GM19351 (cell line): ENCODE measurements at regions not wholly inside any gene's neighbourhood (a gene's known extent, or its start where the extent isn't known, plus 50 kb on each side); places are given as distances from the start of the nearest gene placed in this dataset.
"Not testable (repeated sequence)": the region's sequence is repeated elsewhere in the genome, so short reads cannot be mapped to it uniquely, and the experiment has no call there.

Experiments used
- ATAC-seq: cut with Tn5 transposase; IDR thresholded peaks from one replicate; pipeline ENCODE4 v1.9.1; 2021; ENCODE audit warnings: mild to moderate bottlenecking, moderate library complexity; ENCODE audit not compliant: unreplicated experiment

DNA sequence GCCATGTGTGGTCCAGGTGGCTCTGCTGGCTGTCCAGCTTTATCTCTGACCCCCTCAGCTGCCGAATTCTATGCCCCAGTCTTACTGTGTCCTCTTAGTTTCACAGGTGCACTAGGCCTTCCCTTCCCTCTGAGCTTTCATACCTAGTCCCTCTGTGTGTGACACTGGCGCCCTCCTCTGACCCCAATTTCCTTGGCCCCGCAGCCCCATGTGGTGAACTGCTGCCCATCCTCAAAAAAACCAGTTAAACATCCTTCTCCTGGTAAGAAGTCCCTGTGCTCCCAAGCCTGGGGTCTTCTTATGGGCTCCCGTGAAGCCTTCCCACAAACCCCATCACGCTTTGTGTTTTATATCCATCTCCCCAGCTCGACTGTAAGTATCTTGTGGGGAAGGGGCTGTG lies 93.9 kb upstream of the TSPAN2 start:
- ATAC-seq, result no peak

DNA sequence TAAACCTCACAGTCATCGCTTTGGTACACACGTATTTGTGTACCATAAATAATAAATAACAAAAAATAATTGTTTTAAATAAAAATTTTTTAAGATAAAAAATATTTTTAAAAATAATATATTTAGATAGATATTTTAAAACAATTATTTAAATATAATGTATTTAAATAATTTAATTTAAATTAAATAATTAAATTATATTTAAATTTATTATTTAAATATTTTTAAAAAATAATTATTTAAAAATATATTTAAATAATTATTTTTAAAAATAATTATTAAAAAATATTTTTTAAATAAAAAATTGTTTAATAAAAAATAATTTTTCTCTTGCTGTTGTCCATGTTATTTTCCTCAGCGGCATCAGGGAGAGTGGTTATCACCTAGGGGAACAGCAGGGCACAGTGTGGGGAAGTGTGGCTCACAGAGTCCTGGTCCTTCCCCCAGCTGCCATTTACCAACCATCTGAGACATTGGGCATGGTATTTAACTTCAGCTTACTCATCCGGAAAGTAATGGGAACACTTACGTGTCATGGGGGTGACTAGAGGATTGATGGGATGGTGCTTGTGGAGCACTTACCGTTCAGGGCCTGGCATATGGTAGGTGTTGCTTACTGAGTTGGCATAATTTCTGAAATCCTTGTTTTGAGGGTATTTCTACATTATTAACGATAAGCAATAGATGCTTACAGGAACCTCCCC lies 92.9 kb upstream of the TSPAN2 start:
- no peak for ATAC-seq

DNA sequence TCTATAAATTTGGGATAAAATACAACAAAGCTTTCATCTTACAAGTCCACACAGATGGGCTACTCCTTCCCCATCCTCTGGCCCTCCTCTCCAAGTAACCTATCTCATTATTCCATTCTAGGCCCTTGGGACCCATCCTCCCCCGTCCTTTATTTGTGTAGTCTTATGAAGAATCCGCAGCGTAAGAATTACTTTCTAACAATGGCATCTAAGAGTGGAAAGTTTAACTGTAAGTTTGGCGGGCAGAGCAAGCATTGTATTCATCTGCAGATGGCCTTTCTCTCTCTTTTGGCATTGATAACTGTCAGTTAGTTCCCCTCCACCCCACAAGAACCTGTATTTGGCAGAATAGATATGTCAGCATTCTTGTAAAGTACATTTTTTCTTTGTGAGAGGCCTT lies 91.9 kb upstream of the TSPAN2 start:
- ATAC-seq, result no peak

- ATAC-seq, result no peak
Observed at GRCh38 chr1:115179397-115180079, 90.2 kb upstream of the TSPAN2 start.

GRCh38 chr1:115176189-115176588 lies 86.9 kb upstream of the TSPAN2 start:
- ATAC-seq, result no peak

- no peak for ATAC-seq
Observed at GRCh38 chr1:115175596-115175995, 86.3 kb upstream of the TSPAN2 start.

DNA sequence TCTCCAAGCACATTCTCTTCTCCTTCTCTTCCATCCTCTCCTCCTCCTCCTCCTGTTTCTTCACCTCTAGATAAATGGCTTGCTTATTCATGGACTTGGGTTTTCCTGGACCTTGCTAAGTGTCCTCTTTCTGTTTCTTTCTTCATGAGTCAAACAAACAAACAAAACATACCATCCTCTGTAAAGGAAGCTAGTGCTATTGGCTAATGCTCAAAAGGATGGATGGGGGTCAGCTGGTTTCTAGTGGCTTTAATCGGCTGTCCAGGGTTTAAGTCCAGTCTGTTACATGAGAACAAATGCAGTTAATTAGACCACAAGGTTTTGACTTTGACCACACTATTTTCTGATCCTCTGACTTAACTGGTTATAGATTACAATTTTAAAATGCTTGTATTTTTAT lies 83.8 kb upstream of the TSPAN2 start:
- ATAC-seq, result no peak

DNA sequence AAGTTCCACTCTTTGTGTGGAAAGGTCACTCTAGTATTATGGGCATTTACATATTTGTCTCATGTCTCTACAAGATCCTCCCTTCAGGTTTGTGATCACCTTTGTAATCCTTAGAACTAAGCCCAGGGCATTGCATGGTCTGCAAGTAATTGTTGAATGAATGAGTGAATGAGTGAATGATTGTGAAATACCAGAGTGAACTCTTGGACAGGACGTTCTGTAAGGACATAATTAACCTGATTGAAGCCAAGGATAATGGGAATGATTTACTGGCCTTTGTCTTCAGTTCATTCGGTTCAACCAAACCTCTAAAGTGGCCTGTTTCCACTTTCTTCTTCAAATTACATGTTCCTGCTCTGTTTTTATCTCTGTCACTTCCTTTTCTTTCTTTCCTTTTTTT lies 83.0 kb upstream of the TSPAN2 start:
- no peak for ATAC-seq

DNA sequence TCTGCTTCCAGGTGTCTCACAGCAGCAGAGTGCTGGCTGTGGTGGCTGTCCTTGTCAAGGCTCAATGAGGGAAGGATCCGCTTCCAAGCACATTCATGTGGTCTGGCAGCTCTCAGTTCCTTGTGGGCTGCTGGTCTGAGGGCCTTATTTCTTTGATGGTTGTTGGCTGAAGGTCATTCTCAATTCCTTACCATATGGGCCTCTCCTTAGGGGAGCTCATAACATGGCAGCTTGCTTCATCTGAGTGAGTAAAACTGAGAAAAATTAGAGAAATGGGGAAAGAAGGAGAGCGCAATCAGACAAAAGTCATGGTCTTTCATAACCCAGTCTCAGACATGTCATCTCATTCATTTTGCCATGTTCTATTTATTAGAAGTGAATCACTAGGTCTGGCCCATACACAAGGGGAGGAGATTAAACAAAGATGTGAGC lies 81.7 kb upstream of the TSPAN2 start:
- no peak for ATAC-seq

GRCh38 chr1:115170377-115170776 lies 81.1 kb upstream of the TSPAN2 start:
- no peak for ATAC-seq

- ATAC-seq, result no peak
Observed at GRCh38 chr1:115168026-115168425, 78.7 kb upstream of the TSPAN2 start.

DNA sequence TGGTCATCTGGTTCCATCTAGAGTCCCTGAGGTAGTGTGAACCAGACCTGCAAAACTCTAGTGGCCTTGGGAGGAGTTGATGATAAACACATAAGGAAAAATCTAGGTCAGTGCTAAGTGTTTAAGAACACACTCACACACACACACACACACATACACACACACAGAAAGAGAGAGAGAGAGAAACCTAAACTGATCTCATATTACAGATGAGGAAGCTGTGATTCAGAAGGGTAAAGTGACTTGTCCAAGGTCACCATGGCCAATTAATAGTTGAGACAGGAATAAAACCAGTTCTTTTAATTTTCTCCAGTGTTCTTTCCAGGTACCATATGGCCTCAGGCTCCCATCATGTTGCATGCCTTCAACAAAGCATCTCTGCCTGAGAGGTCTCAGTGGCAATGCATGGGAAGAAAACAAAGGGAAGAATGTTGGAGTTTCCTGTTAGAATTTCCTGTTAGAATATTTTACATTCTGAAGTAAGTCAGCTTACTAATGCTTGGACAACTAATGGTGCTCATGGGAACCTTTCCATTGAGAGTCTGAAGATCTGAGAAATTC lies 77.3 kb upstream of the TSPAN2 start:
- no peak for ATAC-seq

DNA sequence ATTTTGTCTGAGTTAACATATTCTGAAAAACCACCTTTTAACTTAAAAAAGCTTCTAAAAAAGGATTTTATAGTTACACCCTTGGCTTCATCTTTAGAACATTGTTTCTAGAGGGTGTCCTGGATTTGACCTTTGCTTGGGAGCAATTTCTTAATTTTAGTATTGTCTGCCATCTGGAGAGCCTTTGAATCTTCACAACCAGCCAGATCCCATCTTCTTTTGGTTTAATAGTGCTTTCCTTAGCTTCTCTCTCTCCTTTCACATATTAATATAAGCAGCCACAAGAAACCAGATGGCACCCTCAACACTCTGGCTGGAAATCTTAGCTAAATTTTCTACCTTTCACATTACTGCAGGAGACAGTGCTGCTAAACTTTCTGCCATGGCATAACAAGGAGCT lies 76.5 kb upstream of the TSPAN2 start:
- no peak for ATAC-seq

DNA sequence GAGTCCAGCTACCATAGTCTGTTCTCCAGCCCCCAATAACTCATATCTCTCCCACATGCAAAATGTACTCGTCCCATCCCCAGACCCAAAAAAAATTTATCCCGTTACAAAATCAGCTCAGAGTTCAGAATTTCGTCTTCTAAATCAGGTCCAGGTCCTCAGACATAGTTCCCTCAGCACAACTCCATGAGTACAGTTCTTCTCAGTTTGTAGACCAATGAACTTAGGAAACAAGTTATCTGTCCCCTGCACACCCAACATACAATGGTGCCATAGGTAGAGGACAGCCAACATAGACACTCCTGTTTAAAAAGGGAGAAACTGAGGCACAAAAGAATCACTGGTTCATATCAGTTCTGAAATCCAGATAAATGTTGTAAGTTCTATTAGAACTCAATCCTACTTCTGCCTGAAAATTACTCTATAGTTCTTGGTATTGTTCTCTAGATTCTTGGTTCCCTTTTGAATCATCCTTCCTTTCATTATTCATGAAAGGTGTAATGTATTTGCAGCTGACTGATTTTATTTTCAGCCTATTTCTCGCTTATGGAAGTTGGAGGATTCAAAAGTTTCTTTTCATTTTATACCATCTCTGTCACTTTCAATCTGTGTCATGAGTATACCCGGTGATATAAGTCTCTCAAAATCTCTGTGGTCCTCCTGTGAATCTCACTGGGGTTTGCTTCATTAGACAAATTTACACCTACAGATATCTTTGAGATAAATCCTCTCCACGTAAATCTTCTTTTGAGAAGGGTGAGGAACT lies 75.8 kb upstream of the TSPAN2 start:
- ATAC-seq, result no peak

GRCh38 chr1:115164484-115164883 lies 75.2 kb upstream of the TSPAN2 start:
- ATAC-seq, result no peak

DNA sequence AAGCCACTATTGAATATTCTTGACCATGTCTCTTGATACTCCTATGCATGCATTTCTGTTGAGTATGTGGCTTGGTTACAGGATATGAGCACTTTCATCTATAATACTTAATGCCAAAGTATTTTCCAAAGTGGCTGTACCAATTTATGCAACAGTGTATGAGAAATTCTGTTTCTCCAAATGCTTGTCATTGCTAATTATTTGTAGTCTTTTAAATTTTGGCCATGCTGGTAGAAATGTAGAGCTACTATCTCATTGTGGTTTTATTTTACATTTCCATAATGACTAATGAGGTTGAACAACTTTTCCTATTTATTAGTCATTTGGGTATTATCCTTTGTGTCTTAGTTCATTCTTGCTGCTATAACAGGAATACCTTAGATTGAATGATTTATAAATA lies 71.4 kb upstream of the TSPAN2 start:
- no peak for ATAC-seq

DNA sequence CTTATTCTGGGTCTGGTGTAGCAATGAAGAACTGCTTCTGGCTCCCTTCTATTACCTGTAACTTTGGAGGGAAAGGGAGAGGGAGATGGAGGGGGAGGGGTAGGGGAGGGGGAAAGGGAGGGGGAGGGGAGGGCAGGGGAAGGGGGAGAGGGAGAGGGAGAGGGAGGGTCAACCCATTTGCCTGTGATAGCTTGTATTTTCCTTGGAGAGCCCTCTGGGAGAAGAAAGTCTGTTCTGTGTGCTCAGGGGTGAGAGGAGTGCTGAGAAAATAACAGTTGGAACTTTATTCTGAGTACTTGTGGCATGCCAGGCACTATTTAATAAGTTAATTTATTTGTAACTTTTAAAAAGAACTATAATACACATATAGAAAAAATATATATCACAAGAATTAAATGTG lies 70.7 kb upstream of the TSPAN2 start:
- ATAC-seq, result no peak

DNA sequence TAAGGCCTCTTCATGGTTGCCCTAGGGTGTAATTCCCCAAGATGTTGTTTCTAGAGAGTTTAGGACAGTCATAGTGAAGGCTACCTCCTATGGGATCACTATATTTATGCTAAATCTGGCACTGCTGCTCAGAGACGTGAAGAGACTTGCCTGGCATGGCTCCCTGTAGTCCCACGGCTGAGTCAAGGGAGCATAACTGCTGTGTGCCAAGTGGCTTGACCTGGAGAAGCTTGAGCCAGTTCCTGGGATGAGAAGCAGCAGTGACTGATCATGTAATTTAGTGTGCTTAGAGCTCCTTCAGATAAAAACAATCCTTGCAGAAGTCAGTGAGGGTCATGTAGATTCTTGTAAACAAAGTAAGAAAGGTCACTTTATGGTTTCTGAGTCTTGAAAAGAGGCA lies 68.9 kb upstream of the TSPAN2 start:
- ATAC-seq, result no peak

DNA sequence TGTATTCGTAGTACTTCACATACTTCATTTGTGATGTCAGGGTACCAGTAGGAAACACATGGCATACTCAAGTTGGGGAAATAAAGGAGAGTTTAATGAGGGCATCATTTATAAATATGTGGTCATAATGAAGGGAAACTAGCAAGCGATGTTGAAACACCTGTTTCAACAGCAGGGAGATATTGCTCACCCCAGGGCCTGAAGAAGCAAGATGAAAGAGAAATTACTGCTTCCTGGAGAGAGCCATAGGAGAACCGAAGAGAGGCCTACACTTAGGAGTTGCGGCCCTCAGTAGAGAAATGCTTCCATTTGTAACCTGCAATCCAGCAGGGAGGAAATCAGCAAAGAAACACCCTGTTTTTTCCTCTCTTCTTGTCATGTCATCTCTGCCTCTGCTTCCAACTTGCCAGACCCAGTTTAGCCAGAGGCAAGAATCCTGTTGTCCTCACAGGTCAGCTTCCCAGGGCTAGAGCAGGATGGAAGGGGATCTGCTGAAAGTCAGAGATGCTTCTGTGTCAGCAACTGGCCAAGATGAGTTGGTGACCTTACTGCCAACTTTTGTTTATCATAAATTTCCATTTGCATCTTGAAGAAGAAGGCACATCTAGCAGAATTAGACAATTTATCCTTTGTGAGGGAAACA lies 67.6 kb upstream of the TSPAN2 start:
- ATAC-seq, result no peak

DNA sequence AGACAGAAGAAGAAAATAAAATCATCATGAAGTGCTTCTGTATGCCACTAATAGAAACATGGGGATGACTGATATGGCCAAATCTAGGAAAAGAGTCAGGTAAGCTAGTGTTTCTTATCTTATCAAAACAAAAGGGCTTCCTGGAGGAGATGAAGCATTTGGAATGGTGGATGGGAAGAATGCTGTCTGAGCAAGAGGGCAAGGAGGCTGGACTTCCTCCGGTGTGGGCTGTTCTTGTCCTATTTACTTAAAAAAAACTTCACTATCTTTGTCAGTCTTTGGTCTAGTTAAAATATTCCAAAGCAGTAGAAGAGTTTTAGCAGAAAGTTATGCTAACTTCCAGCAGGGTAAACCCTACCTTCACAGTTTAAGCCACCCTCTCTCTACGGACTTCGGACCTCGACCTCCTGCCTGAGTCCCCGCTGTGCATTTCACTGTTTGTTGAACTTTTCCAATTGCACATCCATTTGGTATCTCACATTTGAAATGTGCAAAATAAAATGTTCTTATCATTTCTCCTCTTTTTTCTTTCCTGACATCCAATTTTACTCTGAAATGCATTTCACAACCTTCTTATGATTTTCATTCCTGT lies 64.8 kb upstream of the TSPAN2 start:
- ATAC-seq, result no peak

DNA sequence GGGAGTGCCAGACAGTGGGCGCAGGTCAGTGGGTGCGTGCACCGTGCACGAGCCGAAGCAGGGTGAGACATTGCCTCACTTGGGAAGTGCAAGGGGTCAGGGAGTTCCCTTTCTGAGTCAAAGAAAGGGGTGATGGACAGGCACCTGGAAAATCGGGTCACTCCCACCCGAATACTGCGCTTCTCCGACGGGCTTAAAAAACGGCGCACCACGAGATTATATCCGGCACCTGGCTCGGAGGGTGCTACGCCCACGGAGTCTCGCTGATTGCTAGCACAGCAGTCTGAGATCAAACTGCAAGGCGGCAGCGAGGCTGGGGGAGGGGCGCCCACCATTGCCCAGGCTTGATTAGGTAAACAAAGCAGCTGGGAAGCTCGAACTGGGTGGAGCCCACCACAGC lies 58.6 kb upstream of the TSPAN2 start:
- ATAC-seq, result not testable (repeated sequence)
